ENCODE measurements at regions not wholly inside any gene's neighbourhood (a gene's known extent, or its start where the extent isn't known, plus 50 kb on each side); places are given as distances from the start of the nearest gene placed in this dataset.

GRCh38 chrX:69076088-69076487 is 89.2 kb downstream of the PJA1 start:
- no peak for DNase-seq
- no peak overlapping the region for H3K4me3 Mint-ChIP-seq
- H3K36me3 Mint-ChIP-seq = no peaks in the 10 kb centered on the region
- no peak for ATAC-seq
- H3K27me3 Mint-ChIP-seq = no peaks in the 10 kb centered on the region
- CTCF ChIA-PET = no interaction called here
- no peak overlapping the region for H3K27ac Mint-ChIP-seq
- no peaks in the 10 kb centered on the region for H3K9me3 Mint-ChIP-seq (ENCODE audit: low read depth)
- H3K4me1 Mint-ChIP-seq = no peaks in the 10 kb centered on the region

GRCh38 chrX:69074726-69075125 is 90.5 kb downstream of the PJA1 start:
- Mint-ChIP-seq H3K4me1 (no peaks in the 10 kb centered on the region), H3K36me3 (no peaks in the 10 kb centered on the region), H3K9me3 (ENCODE audit: low read depth) (no peaks in the 10 kb centered on the region), H3K27ac (no peak overlapping the region), H3K4me3 (no peak overlapping the region), H3K27me3 (no peaks in the 10 kb centered on the region)
- ATAC-seq (no peak), DNase-seq (no peak)
- CTCF ChIA-PET = no interaction called here

- no peaks in the 10 kb centered on the region for H3K9me3 Mint-ChIP-seq (ENCODE audit: low read depth)
- H3K4me1 Mint-ChIP-seq = no peaks in the 10 kb centered on the region
- no peak overlapping the region for H3K27ac Mint-ChIP-seq
- no peaks in the 10 kb centered on the region for H3K27me3 Mint-ChIP-seq
- DNase-seq (no peak), ATAC-seq (no peak)
- CTCF ChIA-PET = no interaction called here
- no peak overlapping the region for H3K4me3 Mint-ChIP-seq
- H3K36me3 Mint-ChIP-seq = no peaks in the 10 kb centered on the region
Measured at GRCh38 chrX:69073721-69074120, 91.5 kb downstream of the PJA1 start.

- Mint-ChIP-seq H3K27me3 (no peaks in the 10 kb centered on the region), H3K4me3 (no peak overlapping the region), H3K27ac (no peak overlapping the region), H3K36me3 (no peaks in the 10 kb centered on the region), H3K9me3 (ENCODE audit: low read depth) (no peaks in the 10 kb centered on the region), H3K4me1 (no peaks in the 10 kb centered on the region)
- no peak for DNase-seq
- CTCF ChIA-PET = no interaction called here
- ATAC-seq = no peak
Measured at GRCh38 chrX:69073241-69073640, 92.0 kb downstream of the PJA1 start.

GRCh38 chrX:69072486-69073006 is 92.7 kb downstream of the PJA1 start:
- DNase-seq (no peak), ATAC-seq (no peak)
- Mint-ChIP-seq H3K27me3 (no peaks in the 10 kb centered on the region), H3K27ac (no peak overlapping the region), H3K4me3 (no peak overlapping the region), H3K36me3 (no peaks in the 10 kb centered on the region), H3K9me3 (ENCODE audit: low read depth) (no peaks in the 10 kb centered on the region), H3K4me1 (no peaks in the 10 kb centered on the region)
- CTCF ChIA-PET = no interaction called here

GRCh38 chrX:69070949-69071650 is 94.2 kb downstream of the PJA1 start:
- H3K36me3 Mint-ChIP-seq = no peaks in the 10 kb centered on the region
- H3K4me1 Mint-ChIP-seq = no peaks in the 10 kb centered on the region
- no peak overlapping the region for H3K27ac Mint-ChIP-seq
- H3K4me3 Mint-ChIP-seq = no peak overlapping the region
- CTCF ChIA-PET = no interaction called here
- no peaks in the 10 kb centered on the region for H3K9me3 Mint-ChIP-seq (ENCODE audit: low read depth)
- DNase-seq (no peak), ATAC-seq (no peak)
- H3K27me3 Mint-ChIP-seq = no peaks in the 10 kb centered on the region

GRCh38 chrX:69069876-69070275 is 95.4 kb downstream of the PJA1 start:
- no peaks in the 10 kb centered on the region for H3K27me3 Mint-ChIP-seq
- no peaks in the 10 kb centered on the region for H3K9me3 Mint-ChIP-seq (ENCODE audit: low read depth)
- no peak overlapping the region for H3K4me3 Mint-ChIP-seq
- no peaks in the 10 kb centered on the region for H3K4me1 Mint-ChIP-seq
- CTCF ChIA-PET = no interaction called here
- H3K36me3 Mint-ChIP-seq = no peaks in the 10 kb centered on the region
- DNase-seq (no peak), ATAC-seq (no peak)
- no peak overlapping the region for H3K27ac Mint-ChIP-seq

GRCh38 chrX:69069086-69069445 is 96.2 kb downstream of the PJA1 start:
- ATAC-seq (no peak), DNase-seq (no peak)
- H3K27me3 Mint-ChIP-seq = no peaks in the 10 kb centered on the region
- no peak overlapping the region for H3K4me3 Mint-ChIP-seq
- H3K9me3 Mint-ChIP-seq (ENCODE audit: low read depth) = no peaks in the 10 kb centered on the region
- no peaks in the 10 kb centered on the region for H3K4me1 Mint-ChIP-seq
- CTCF ChIA-PET = no interaction called here
- H3K27ac Mint-ChIP-seq = no peak overlapping the region
- H3K36me3 Mint-ChIP-seq = no peaks in the 10 kb centered on the region

- CTCF ChIA-PET = no interaction called here
Measured at GRCh38 chrX:69068301-69069085, 96.8 kb downstream of the PJA1 start.

GRCh38 chrX:69067841-69068240 is 97.4 kb downstream of the PJA1 start:
- Mint-ChIP-seq H3K36me3 (no peaks in the 10 kb centered on the region), H3K4me3 (no peak overlapping the region), H3K27me3 (no peaks in the 10 kb centered on the region), H3K27ac (no peak overlapping the region), H3K4me1 (no peaks in the 10 kb centered on the region), H3K9me3 (ENCODE audit: low read depth) (no peaks in the 10 kb centered on the region)
- CTCF ChIA-PET = no interaction called here
- DNase-seq = no peak
- ATAC-seq = no peak

More at GRCh38 chrX:69068301-69069085, 96.8 kb downstream of the PJA1 start:
- H3K27me3 Mint-ChIP-seq = no peaks in the 10 kb centered on the region
- H3K9me3 Mint-ChIP-seq (ENCODE audit: low read depth) = no peaks in the 10 kb centered on the region
- ATAC-seq (no peak), DNase-seq (no peak)
- H3K4me3 Mint-ChIP-seq = no peak overlapping the region
- H3K4me1 Mint-ChIP-seq = no peaks in the 10 kb centered on the region
- H3K27ac Mint-ChIP-seq = no peak overlapping the region
- no peaks in the 10 kb centered on the region for H3K36me3 Mint-ChIP-seq

- Mint-ChIP-seq H3K9me3 (ENCODE audit: low read depth) (no peaks in the 10 kb centered on the region), H3K36me3 (no peaks in the 10 kb centered on the region), H3K4me1 (no peaks in the 10 kb centered on the region), H3K4me3 (no peak overlapping the region), H3K27me3 (no peaks in the 10 kb centered on the region), H3K27ac (no peak overlapping the region)
- no peak for DNase-seq
- CTCF ChIA-PET = no interaction called here
- ATAC-seq = no peak
Measured at GRCh38 chrX:69066966-69067525, 98.2 kb downstream of the PJA1 start.

GRCh38 chrX:69066021-69066757 is 99.1 kb downstream of the PJA1 start:
- no peaks in the 10 kb centered on the region for H3K27me3 Mint-ChIP-seq
- no peak overlapping the region for H3K4me3 Mint-ChIP-seq
- no peaks in the 10 kb centered on the region for H3K4me1 Mint-ChIP-seq
- CTCF ChIA-PET = no interaction called here
- H3K36me3 Mint-ChIP-seq = no peaks in the 10 kb centered on the region
- ATAC-seq = no peak
- no peak for DNase-seq
- no peaks in the 10 kb centered on the region for H3K9me3 Mint-ChIP-seq (ENCODE audit: low read depth)
- no peak overlapping the region for H3K27ac Mint-ChIP-seq

- CTCF ChIA-PET = no interaction called here
- no peak overlapping the region for H3K27ac Mint-ChIP-seq
- H3K9me3 Mint-ChIP-seq (ENCODE audit: low read depth) = no peaks in the 10 kb centered on the region
- H3K4me3 Mint-ChIP-seq = no peak overlapping the region
- no peaks in the 10 kb centered on the region for H3K27me3 Mint-ChIP-seq
- ATAC-seq = no peak
- no peaks in the 10 kb centered on the region for H3K4me1 Mint-ChIP-seq
- DNase-seq = no peak
- no peaks in the 10 kb centered on the region for H3K36me3 Mint-ChIP-seq
Measured at GRCh38 chrX:69065451-69065850, 99.8 kb downstream of the PJA1 start.

Data from activated CD8-positive, alpha-beta memory T cell treated with anti-CD3 and anti-CD28 coated beads, Interleukin-2, amount 10 ng/mL, durations not matched to agents 7 days and 5 days (primary cell).